ENCODE measurements at regions not wholly inside any gene's neighbourhood (a gene's known extent, or its start where the extent isn't known, plus 50 kb on each side); places are given as distances from the start of the nearest gene placed in this dataset.

DNA sequence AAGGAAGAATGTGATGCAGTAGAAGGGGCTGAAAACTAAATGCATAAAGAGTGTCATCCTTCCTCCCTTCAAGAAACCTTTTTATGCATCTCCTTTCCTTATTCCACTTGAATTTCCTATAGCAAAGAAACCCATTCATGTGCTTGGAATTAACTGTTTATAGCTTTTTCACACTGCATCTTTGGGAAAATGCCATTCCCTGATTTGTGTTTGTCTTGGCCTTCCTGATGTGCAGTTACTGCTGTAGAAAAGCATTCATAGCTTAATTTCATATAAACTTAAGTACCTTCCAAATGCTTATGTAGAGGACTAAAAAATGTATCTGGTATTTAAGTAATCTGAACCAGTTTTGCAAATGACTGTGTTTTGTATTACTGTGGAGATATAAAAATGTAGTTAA, 61.8 kb downstream of the SDR9C7 start:
- TF ChIP-seq, protein P1, sequence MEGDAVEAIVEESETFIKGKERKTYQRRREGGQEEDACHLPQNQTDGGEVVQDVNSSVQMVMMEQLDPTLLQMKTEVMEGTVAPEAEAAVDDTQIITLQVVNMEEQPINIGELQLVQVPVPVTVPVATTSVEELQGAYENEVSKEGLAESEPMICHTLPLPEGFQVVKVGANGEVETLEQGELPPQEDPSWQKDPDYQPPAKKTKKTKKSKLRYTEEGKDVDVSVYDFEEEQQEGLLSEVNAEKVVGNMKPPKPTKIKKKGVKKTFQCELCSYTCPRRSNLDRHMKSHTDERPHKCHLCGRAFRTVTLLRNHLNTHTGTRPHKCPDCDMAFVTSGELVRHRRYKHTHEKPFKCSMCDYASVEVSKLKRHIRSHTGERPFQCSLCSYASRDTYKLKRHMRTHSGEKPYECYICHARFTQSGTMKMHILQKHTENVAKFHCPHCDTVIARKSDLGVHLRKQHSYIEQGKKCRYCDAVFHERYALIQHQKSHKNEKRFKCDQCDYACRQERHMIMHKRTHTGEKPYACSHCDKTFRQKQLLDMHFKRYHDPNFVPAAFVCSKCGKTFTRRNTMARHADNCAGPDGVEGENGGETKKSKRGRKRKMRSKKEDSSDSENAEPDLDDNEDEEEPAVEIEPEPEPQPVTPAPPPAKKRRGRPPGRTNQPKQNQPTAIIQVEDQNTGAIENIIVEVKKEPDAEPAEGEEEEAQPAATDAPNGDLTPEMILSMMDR (IDR thresholded peaks at IDR 0.05; ENCODE audit: insufficient read depth, low read length) = no peak
- no peak for TF ChIP-seq POLR2AphosphoS5 (IDR thresholded peaks at IDR 0.05; ENCODE audit: low read depth)

Measured in HL-60 (cell line).